ENCODE measurements at regions not wholly inside any gene's neighbourhood (a gene's known extent, or its start where the extent isn't known, plus 50 kb on each side); places are given as distances from the start of the nearest gene placed in this dataset.

DNA sequence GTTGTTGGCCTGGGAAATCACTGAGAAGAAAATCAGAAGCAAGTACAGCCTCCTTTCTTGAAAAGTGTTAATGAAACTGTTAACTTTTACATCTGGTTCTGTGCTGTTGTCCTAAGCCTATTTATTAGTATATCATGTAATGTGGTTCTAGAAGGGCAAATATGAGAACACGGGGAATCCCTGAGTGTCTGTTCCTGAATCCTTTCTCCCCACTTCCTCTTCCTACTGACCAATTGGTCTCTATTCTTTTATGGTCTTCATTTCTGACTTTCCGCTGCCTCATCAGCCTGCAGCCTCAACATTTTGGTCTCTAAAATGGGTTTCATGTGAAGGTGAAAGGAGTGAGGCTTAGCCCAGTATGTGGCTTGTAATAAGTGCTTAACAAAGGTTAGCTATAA, 159.9 kb upstream of the MAMLD1 start:
- H3K4me3 ChIP-seq = no peak overlapping the region
- intact Hi-C loops (cut with DNase I; ENCODE audit: low total_unique reads) = no loop called here
- ATAC-seq = no peak

DNA sequence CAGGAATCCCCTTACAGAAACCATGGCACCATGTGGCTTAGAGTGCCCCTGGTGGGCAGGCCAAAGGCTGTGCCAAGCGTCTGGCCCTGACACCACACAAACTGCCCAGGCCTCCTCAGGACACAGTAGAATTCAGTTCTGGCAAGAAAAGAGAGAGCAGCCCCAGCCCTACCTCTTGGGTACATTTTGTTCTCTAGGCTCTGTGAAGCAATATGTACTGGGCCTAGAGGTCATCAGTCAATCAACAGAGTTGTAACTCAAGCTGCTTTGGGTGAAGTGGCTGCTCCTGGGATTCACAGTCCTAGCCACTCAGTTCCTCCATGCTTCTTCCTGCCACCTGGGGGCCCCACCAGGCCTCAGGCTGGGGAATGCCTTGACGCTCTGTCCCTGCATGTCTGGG, 158.1 kb upstream of the MAMLD1 start:
- Histone ChIP-seq H3K4me3 (no peak overlapping the region), H3K36me3 (no peaks in the 10 kb centered on the region), H3K27me3 (no peaks in the 10 kb centered on the region), H3K4me1 (no peaks in the 10 kb centered on the region), H3K9me3 (no peaks in the 10 kb centered on the region), H3K27ac (no peak overlapping the region)
- DNase-seq = peak in 1 of 2 donors; percentile 40
- intact Hi-C loops (cut with DNase I; ENCODE audit: low total_unique reads) (no loop called here), in situ Hi-C loops (cut with MboI; ENCODE audit: low sequenced_read_pairs in 4 of 4) (loop anchor here in 1 of 4 donors (25.0 kb wide), 1 partner anchor 243 kb away; no protein-coding TSS in a partner anchor)
- TF ChIP-seq, protein P1, sequence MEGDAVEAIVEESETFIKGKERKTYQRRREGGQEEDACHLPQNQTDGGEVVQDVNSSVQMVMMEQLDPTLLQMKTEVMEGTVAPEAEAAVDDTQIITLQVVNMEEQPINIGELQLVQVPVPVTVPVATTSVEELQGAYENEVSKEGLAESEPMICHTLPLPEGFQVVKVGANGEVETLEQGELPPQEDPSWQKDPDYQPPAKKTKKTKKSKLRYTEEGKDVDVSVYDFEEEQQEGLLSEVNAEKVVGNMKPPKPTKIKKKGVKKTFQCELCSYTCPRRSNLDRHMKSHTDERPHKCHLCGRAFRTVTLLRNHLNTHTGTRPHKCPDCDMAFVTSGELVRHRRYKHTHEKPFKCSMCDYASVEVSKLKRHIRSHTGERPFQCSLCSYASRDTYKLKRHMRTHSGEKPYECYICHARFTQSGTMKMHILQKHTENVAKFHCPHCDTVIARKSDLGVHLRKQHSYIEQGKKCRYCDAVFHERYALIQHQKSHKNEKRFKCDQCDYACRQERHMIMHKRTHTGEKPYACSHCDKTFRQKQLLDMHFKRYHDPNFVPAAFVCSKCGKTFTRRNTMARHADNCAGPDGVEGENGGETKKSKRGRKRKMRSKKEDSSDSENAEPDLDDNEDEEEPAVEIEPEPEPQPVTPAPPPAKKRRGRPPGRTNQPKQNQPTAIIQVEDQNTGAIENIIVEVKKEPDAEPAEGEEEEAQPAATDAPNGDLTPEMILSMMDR (IDR thresholded peaks at IDR 0.05 in 4 of 5, conservative IDR thresholded peaks at IDR 0.05 in 1 of 5) = no peak
- no peak for TF ChIP-seq POLR2A (IDR thresholded peaks at IDR 0.05)
- peak; percentile 67 to 74 for ATAC-seq

More for the DNA sequence above, 159.9 kb upstream of the MAMLD1 start:
- Histone ChIP-seq H3K36me3 (no peaks in the 10 kb centered on the region), H3K4me1 (no peaks in the 10 kb centered on the region), H3K27ac (peak overlapping the region in 3 of 4 donors; percentile 10 to 22 (median 18)), H3K27me3 (no peaks in the 10 kb centered on the region), H3K9me3 (no peaks in the 10 kb centered on the region)
- DNase-seq = no peak
- in situ Hi-C loops (cut with MboI; ENCODE audit: low sequenced_read_pairs in 4 of 4) = loop anchor here in 1 of 4 donors (25.0 kb wide), 1 partner anchor 241 kb away; no protein-coding TSS in a partner anchor
- TF ChIP-seq, protein P1 (IDR thresholded peaks at IDR 0.05 in 4 of 5, conservative IDR thresholded peaks at IDR 0.05 in 1 of 5) = no peak
- TF ChIP-seq POLR2A (IDR thresholded peaks at IDR 0.05) = no peak

DNA sequence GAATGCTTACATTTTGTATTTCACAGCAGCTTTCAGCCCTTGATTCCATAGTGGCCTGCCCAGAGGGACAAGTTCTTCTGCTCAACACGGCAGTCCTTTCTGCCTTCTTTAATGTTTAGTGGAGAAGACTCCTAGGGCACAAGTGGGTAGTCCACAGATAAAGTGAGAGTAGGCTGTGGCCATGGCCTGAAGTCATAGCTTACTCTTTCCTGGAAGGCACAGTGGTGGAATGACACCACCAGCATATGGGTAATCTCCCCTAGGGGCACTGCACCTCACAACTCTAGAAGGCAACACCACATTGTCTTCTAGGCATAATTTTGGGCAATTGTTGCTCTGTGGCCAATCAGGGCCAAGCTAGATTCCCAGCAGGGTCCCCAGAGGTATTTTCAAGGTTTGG, 155.4 kb upstream of the MAMLD1 start:
- Histone ChIP-seq H3K27me3 (no peaks in the 10 kb centered on the region), H3K36me3 (no peaks in the 10 kb centered on the region), H3K9me3 (no peaks in the 10 kb centered on the region), H3K27ac (no peak overlapping the region), H3K4me3 (no peak overlapping the region), H3K4me1 (peaks cover 0 to 6% of the 10 kb centered on the region in 2 donors)
- ATAC-seq = no peak
- intact Hi-C loops (cut with DNase I; ENCODE audit: low total_unique reads) (no loop called here), in situ Hi-C loops (cut with MboI; ENCODE audit: low sequenced_read_pairs in 4 of 4) (loop anchor here in 1 of 4 donors (25.0 kb wide), 1 partner anchor 245 kb away; no protein-coding TSS in a partner anchor)
- TF ChIP-seq POLR2A (IDR thresholded peaks at IDR 0.05) = no peak
- TF ChIP-seq, protein P1 (IDR thresholded peaks at IDR 0.05 in 4 of 5, conservative IDR thresholded peaks at IDR 0.05 in 1 of 5) = no peak
- DNase-seq = no peak

DNA sequence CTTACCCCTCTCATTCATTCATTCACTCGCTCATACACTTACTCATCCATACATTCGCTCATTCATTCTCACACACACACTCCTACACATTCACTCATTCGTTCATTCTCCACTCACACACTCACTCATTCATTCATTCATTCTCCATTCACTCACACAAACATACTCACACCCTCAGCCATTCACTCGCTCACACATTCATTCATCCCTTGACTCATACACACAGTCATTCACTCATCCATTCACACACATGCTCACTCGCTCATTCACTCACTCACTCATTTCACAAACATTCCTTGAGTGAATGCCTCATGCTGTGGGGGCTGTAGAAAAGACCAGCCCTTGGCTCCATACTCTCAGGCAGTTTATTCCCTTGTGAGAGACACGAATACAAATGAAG, 151.1 kb upstream of the MAMLD1 start:
- H3K9me3 ChIP-seq = no peaks in the 10 kb centered on the region
- TF ChIP-seq, protein P1 (IDR thresholded peaks at IDR 0.05 in 4 of 5, conservative IDR thresholded peaks at IDR 0.05 in 1 of 5) = no peak
- TF ChIP-seq POLR2A (IDR thresholded peaks at IDR 0.05) = no peak
- in situ Hi-C loops (cut with MboI; ENCODE audit: low sequenced_read_pairs in 4 of 4) (loop anchor here in 1 of 4 donors (25.0 kb wide), 1 partner anchor 250 kb away; no protein-coding TSS in a partner anchor), intact Hi-C loops (cut with DNase I; ENCODE audit: low total_unique reads) (loop anchor here (10.0 kb wide), 2 partner anchors 153 to 247 kb away; partner anchors contain the start of gene MAMLD1)
- H3K36me3 ChIP-seq = no peaks in the 10 kb centered on the region
- no peaks in the 10 kb centered on the region for H3K27me3 ChIP-seq
- H3K4me1 ChIP-seq = peaks cover 9 to 16% of the 10 kb centered on the region in 2 donors
- ATAC-seq (no peak), DNase-seq (no peak)
- H3K4me3 ChIP-seq = no peak overlapping the region
- H3K27ac ChIP-seq = no peak overlapping the region

Data from gastrocnemius medialis (tissue), 4 donors.